HEK293 (cell line): ENCODE measurements at regions not wholly inside any gene's neighbourhood (a gene's known extent, or its start where the extent isn't known, plus 50 kb on each side); places are given as distances from the start of the nearest gene placed in this dataset.

Experiments used
- CTCF ChIA-PET: fragments of 350-600 bp; formaldehyde crosslinking; extraction: SDS; loops from one replicate; lab custom pipeline; 2021; ENCODE audit warnings: antibody characterized with exemption; lab: Yijun Ruan, JAX
- POLR2A ChIA-PET: fragments of 300-600 bp; formaldehyde crosslinking; extraction: SDS; loops from one replicate; lab custom pipeline; 2020; ENCODE audit warnings: antibody characterized with exemption, inconsistent platforms; lab: Yijun Ruan, JAX
- H3K27ac ChIP-seq: fragments of 200-500 bp; sonication (Bioruptor generic); 2 replicates; pipeline ENCODE4 v1.5.1; 2014; ENCODE audit warnings: low read depth, low read length, control low read depth, inconsistent platforms; ENCODE audit errors: extremely low read depth
- H3K36me3 ChIP-seq, 2 experiments: fragments of 200-500 bp in 1 of 2; sonication (Bioruptor generic) in 1 of 2; 1 replicate in 1 of 2; 2 replicates in 1 of 2; pipeline ENCODE4 v1.5.1; 2014 to 2017; ENCODE audit warnings: inconsistent platforms in 2 of 2, low read length in 2 of 2; ENCODE audit not compliant: control insufficient read depth in 2 of 2, insufficient read depth in 1 of 2
- H3K4me1 ChIP-seq: fragments of 200-500 bp; sonication (Bioruptor generic); 2 replicates; pipeline ENCODE4 v1.5.1; 2014; ENCODE audit warnings: mild to moderate bottlenecking, low read length, inconsistent platforms; ENCODE audit not compliant: control insufficient read depth, insufficient read depth
- H3K4me3 ChIP-seq: 2 replicates; pipeline ENCODE4 v1.5.1; 2011; ENCODE audit warnings: low read depth, mild to moderate bottlenecking, control low read depth, low read length, moderate library complexity
- H3K9me3 ChIP-seq: fragments of 200-500 bp; sonication (Bioruptor generic); 2 replicates; pipeline ENCODE4 v1.5.1; 2014; ENCODE audit warnings: low read depth, low read length, inconsistent platforms; ENCODE audit not compliant: control insufficient read depth, insufficient read depth
- BCL11B ChIP-seq: fragments of 450-650 bp; formaldehyde crosslinking; IDR thresholded peaks from 2 replicates; pipeline ENCODE4 v1.5.1; 2016; ENCODE audit warnings: low read depth, missing biosample characterization, missing genetic modification characterization
- PRDM10 ChIP-seq: fragments of 450-650 bp; formaldehyde crosslinking; IDR thresholded peaks from 2 replicates; pipeline ENCODE4 v1.5.1; 2016; ENCODE audit warnings: missing biosample characterization, missing genetic modification characterization
- SALL2 ChIP-seq: fragments of 450-650 bp; formaldehyde crosslinking; IDR thresholded peaks from 2 replicates; pipeline ENCODE4 v1.5.0; 2017; ENCODE audit warnings: missing biosample characterization, mild to moderate bottlenecking, missing genetic modification characterization, borderline replicate concordance
- SP7 ChIP-seq: fragments of 450-650 bp; formaldehyde crosslinking; IDR thresholded peaks from 2 replicates; pipeline ENCODE4 v1.5.1; 2016; ENCODE audit warnings: missing biosample characterization, missing genetic modification characterization
- YY2 ChIP-seq: fragments of 450-650 bp; formaldehyde crosslinking; IDR thresholded peaks from 2 replicates; pipeline ENCODE4 v1.5.1; 2016; ENCODE audit warnings: missing biosample characterization, missing genetic modification characterization
- ZNF157 ChIP-seq: fragments of 450-650 bp; formaldehyde crosslinking; IDR thresholded peaks from 2 replicates; pipeline ENCODE4 v1.5.1; 2016; ENCODE audit warnings: missing biosample characterization, missing genetic modification characterization
- ZNF16 ChIP-seq: fragments of 450-650 bp; formaldehyde crosslinking; IDR thresholded peaks from 2 replicates; pipeline ENCODE4 v1.5.1; 2016; ENCODE audit warnings: low read depth, missing biosample characterization, missing genetic modification characterization
- ZNF175 ChIP-seq: fragments of 450-650 bp; formaldehyde crosslinking; IDR thresholded peaks from 2 replicates; pipeline ENCODE4 v1.5.1; 2016; ENCODE audit warnings: missing biosample characterization, missing genetic modification characterization
- ZNF184 ChIP-seq: fragments of 450-650 bp; IDR thresholded peaks from 2 replicates; pipeline ENCODE4 v1.5.1; 2018; ENCODE audit warnings: missing biosample characterization, mild to moderate bottlenecking, missing genetic modification characterization
- ZNF280C ChIP-seq: fragments of 450-650 bp; formaldehyde crosslinking; IDR thresholded peaks from 2 replicates; pipeline ENCODE4 v1.5.1; 2016; ENCODE audit warnings: missing biosample characterization, missing genetic modification characterization
- ZNF354C ChIP-seq: fragments of 450-650 bp; formaldehyde crosslinking; IDR thresholded peaks from 2 replicates; pipeline ENCODE4 v1.5.1; 2016; ENCODE audit warnings: missing biosample characterization, missing genetic modification characterization, low read depth, borderline replicate concordance
- ZNF362 ChIP-seq: fragments of 450-650 bp; formaldehyde crosslinking; IDR thresholded peaks from 2 replicates; pipeline ENCODE4 v1.5.1; 2016; ENCODE audit warnings: missing biosample characterization, missing genetic modification characterization
- ZNF518A ChIP-seq: fragments of 450-650 bp; formaldehyde crosslinking; conservative IDR thresholded peaks from 2 replicates; pipeline ENCODE4 v1.5.1; 2016; ENCODE audit warnings: low read depth, missing biosample characterization, missing genetic modification characterization
- ZNF623 ChIP-seq: fragments of 450-650 bp; formaldehyde crosslinking; IDR thresholded peaks from 2 replicates; pipeline ENCODE4 v1.5.1; 2016; ENCODE audit warnings: missing biosample characterization, missing genetic modification characterization
- ZNF747 ChIP-seq: fragments of 450-650 bp; formaldehyde crosslinking; IDR thresholded peaks from 2 replicates; pipeline ENCODE4 v1.5.1; 2016; ENCODE audit warnings: missing biosample characterization, missing genetic modification characterization
- ZSCAN16 ChIP-seq: fragments of 450-650 bp; formaldehyde crosslinking; IDR thresholded peaks from 2 replicates; pipeline ENCODE4 v1.5.1; 2016; ENCODE audit warnings: missing biosample characterization, missing genetic modification characterization

GRCh38 chr4:159823743-159824142 lies 720.9 kb downstream of the RAPGEF2 start (continued):
- TF ChIP-seq ZNF280C (tag by site-specific recombination) (no peak), ZNF362 (tag by site-specific recombination) (no peak)

GRCh38 chr4:159828687-159829086 lies 725.8 kb downstream of the RAPGEF2 start:
- TF ChIP-seq ZSCAN16 = no peak
- no peak for TF ChIP-seq ZNF623 (tag by site-specific recombination)
- TF ChIP-seq ZNF518A (tag by site-specific recombination) = no peak
- TF ChIP-seq SP7 (tag by site-specific recombination) = no peak
- TF ChIP-seq YY2 = no peak
- TF ChIP-seq ZNF16 (tag by site-specific recombination) = no peak
- TF ChIP-seq ZNF157 (tag by site-specific recombination) = no peak
- TF ChIP-seq ZNF747 (tag by site-specific recombination) = no peak
- no peak for TF ChIP-seq SALL2 (tag by site-specific recombination)
- no peak for TF ChIP-seq ZNF175
- TF ChIP-seq BCL11B = no peak
- TF ChIP-seq ZNF354C (tag by site-specific recombination) = no peak
- no peak for TF ChIP-seq PRDM10 (tag by site-specific recombination)
- no peak for TF ChIP-seq ZNF184 (tag by site-specific recombination)
- no peaks in the 10 kb centered on the region for H3K4me1 ChIP-seq
- no peaks in the 10 kb centered on the region for H3K36me3 ChIP-seq
- POLR2A ChIA-PET = no interaction called here
- no peaks in the 10 kb centered on the region for H3K9me3 ChIP-seq
- no peak overlapping the region for H3K4me3 ChIP-seq
- no peak overlapping the region for H3K27ac ChIP-seq
- CTCF ChIA-PET = no interaction called here
